SK-N-DZ (cell line): ENCODE measurements at regions not wholly inside any gene's neighbourhood (a gene's known extent, or its start where the extent isn't known, plus 50 kb on each side); places are given as distances from the start of the nearest gene placed in this dataset.
"Not testable (repeated sequence)": the region's sequence is repeated elsewhere in the genome, so short reads cannot be mapped to it uniquely, and the experiment has no call there.

Source experiments
- DNase-seq: peaks from one replicate; pipeline ENCODE4 v3.0.0-alpha.2; 2015; ENCODE audit warnings: low spot score

- DNase-seq: no peak
Measured at GRCh38 chr2:13597176-13597575, 880.4 kb downstream of the TRIB2 start.

- no peak for DNase-seq
Measured at GRCh38 chr2:13601506-13601905, 884.8 kb downstream of the TRIB2 start.

- DNase-seq: no peak
Measured at GRCh38 chr2:13604951-13605661, 888.4 kb downstream of the TRIB2 start.

- no peak for DNase-seq
Measured at GRCh38 chr2:13607139-13607538, 890.4 kb downstream of the TRIB2 start.

GRCh38 chr2:13611939-13612338, 895.2 kb downstream of the TRIB2 start:
- no peak for DNase-seq

GRCh38 chr2:13616059-13616458, 899.3 kb downstream of the TRIB2 start:
- no peak for DNase-seq

GRCh38 chr2:13616616-13617015, 899.9 kb downstream of the TRIB2 start:
- DNase-seq: peak; percentile 89

GRCh38 chr2:13628122-13628521, 911.4 kb downstream of the TRIB2 start:
- DNase-seq: no peak

- DNase-seq: no peak
Measured at GRCh38 chr2:13638181-13638580, 921.4 kb downstream of the TRIB2 start.

- no peak for DNase-seq
Measured at GRCh38 chr2:13649918-13650317, 933.2 kb downstream of the TRIB2 start.

GRCh38 chr2:13650586-13651180, 933.9 kb downstream of the TRIB2 start:
- DNase-seq: peak; percentile 8

- no peak for DNase-seq
Measured at GRCh38 chr2:13651684-13652131, 935.0 kb downstream of the TRIB2 start.

GRCh38 chr2:13652531-13653313, 936.0 kb downstream of the TRIB2 start:
- DNase-seq: no peak

- DNase-seq: no peak
Measured at GRCh38 chr2:13654416-13654815, 937.7 kb downstream of the TRIB2 start.

GRCh38 chr2:13660231-13660630, 943.5 kb downstream of the TRIB2 start:
- no peak for DNase-seq

GRCh38 chr2:13662055-13662454, 945.3 kb downstream of the TRIB2 start:
- DNase-seq: no peak

GRCh38 chr2:13666582-13667414, 950.1 kb downstream of the TRIB2 start:
- DNase-seq: no peak

GRCh38 chr2:13667415-13667757, 950.6 kb downstream of the TRIB2 start:
- no peak for DNase-seq

- DNase-seq: no peak
Measured at GRCh38 chr2:13669607-13670006, 952.9 kb downstream of the TRIB2 start.

- not testable (repeated sequence) for DNase-seq
Measured at GRCh38 chr2:13673821-13674220, 957.1 kb downstream of the TRIB2 start.

GRCh38 chr2:13676269-13676668, 956.2 kb upstream of the LRATD1 start:
- DNase-seq: no peak

GRCh38 chr2:13681936-13682335, 950.6 kb upstream of the LRATD1 start:
- no peak for DNase-seq
